K562 (cell line): ENCODE measurements at regions not wholly inside any gene's neighbourhood (a gene's known extent, or its start where the extent isn't known, plus 50 kb on each side); places are given as distances from the start of the nearest gene placed in this dataset.

ENCODE experiments used
- ATAC-seq: fragments of 200-7000 bp; cut with Tn5 transposase; 3 replicates; pipeline ENCODE4 v1.9.1; 2020; ENCODE audit warnings: moderate library complexity
- BruUV-seq: library from RNA; stranded (reverse); fragments of 400-500 nt; replicated peaks from 2 replicates; lab custom pipeline; 2021; lab: Mats Ljungman, UMichigan
- CTCF ChIA-PET: fragments of 300-600 bp; formaldehyde crosslinking; extraction: SDS; loops from one replicate; lab custom pipeline; 2021; ENCODE audit warnings: low intra/inter-chr PET ratio; lab: Yijun Ruan, JAX
- POLR2A ChIA-PET: fragments of 300-600, 350-650 bp; sonication (Branson Sonifier 250); formaldehyde crosslinking; extraction: SDS; loops from one replicate; lab custom pipeline; 2021; ENCODE audit warnings: antibody characterized with exemption, inconsistent platforms; lab: Yijun Ruan, JAX
- DNase-seq, 4 experiments: peaks; one replicate each; pipeline versions ENCODE4 v3.0.0 to v3.0.0-alpha.2; 2011 to 2018; ENCODE audit warnings: low spot score in 3 of 4, mixed read lengths in 3 of 4; ENCODE audit errors: extremely low read depth in 1 of 4
- FAIRE-seq: peaks from 2 replicates; lab custom pipeline; 2011; peaks lifted over from hg19 to GRCh38; lab: Jason Lieb, UNC
- H2AFZ ChIP-seq: 2 replicates; pipeline ENCODE4 v1.6.0; 2011; ENCODE audit warnings: low read depth, low read length, control low read depth, inconsistent platforms
- H3K27ac ChIP-seq: fragments of 200-600 bp; 3 replicates; pipeline ENCODE4 v1.8.0; 2011; ENCODE audit warnings: low read depth, mild to moderate bottlenecking, control low read depth, inconsistent platforms, low read length, moderate library complexity, mixed read lengths; ENCODE audit errors: extremely low read depth
- H3K27me3 ChIP-seq, 2 experiments: fragments of 300-600 bp in 1 of 2; 2 replicates in 1 of 2; 3 replicates in 1 of 2; pipeline versions ENCODE4 v1.6.0 to v1.8.0; 2011; ENCODE audit warnings: inconsistent platforms in 2 of 2, low read length in 2 of 2, mild to moderate bottlenecking in 1 of 2, mixed read lengths in 1 of 2, moderate library complexity in 1 of 2; ENCODE audit not compliant: control insufficient read depth in 2 of 2, insufficient read depth in 2 of 2
- H3K36me3 ChIP-seq: fragments of 300-600 bp; 3 replicates; pipeline ENCODE4 v1.8.0; 2011; ENCODE audit warnings: mild to moderate bottlenecking, low read length, inconsistent platforms; ENCODE audit not compliant: control insufficient read depth, insufficient read depth
- H3K4me1 ChIP-seq, 2 experiments: fragments of 200-600 bp in 1 of 2; replicated peaks in 1 of 2; 2 replicates in 1 of 2; 3 replicates in 1 of 2; pipeline versions ENCODE4 v1.5.1 to v1.8.0; 2011; ENCODE audit warnings: inconsistent platforms in 2 of 2, low read length in 2 of 2, mild to moderate bottlenecking in 1 of 2, mixed read lengths in 1 of 2, moderate library complexity in 1 of 2; ENCODE audit not compliant: control insufficient read depth in 2 of 2, insufficient read depth in 2 of 2
- H3K4me2 ChIP-seq: 2 replicates; pipeline ENCODE4 v1.6.1; 2011; ENCODE audit warnings: low read length, control low read depth, inconsistent platforms, mixed read lengths; ENCODE audit not compliant: insufficient read depth
- H3K4me3 ChIP-seq: fragments of 200-600 bp; sonication (generic), shearing (Covaris generic); 2 replicates; pipeline ENCODE4 v1.5.1; 2016; ENCODE audit warnings: control low read depth, inconsistent platforms
- H3K79me2 ChIP-seq: fragments of 200-600 bp; 3 replicates; pipeline ENCODE4 v1.8.0; 2011; ENCODE audit warnings: low read length, inconsistent platforms; ENCODE audit not compliant: control insufficient read depth, insufficient read depth
- H3K9ac ChIP-seq, 2 experiments: 2 replicates each; pipeline versions ENCODE4 v1.6.0 to v1.6.1; 2011; ENCODE audit warnings: low read depth in 2 of 2, low read length in 2 of 2, control low read depth in 1 of 2, inconsistent platforms in 1 of 2, mild to moderate bottlenecking in 1 of 2, mixed read lengths in 1 of 2; ENCODE audit not compliant: insufficient read depth in 1 of 2
- H3K9me1 ChIP-seq: one replicate; pipeline ENCODE4 v1.6.0; 2011; ENCODE audit warnings: inconsistent platforms, mild to moderate bottlenecking, low read length, moderate library complexity; ENCODE audit not compliant: control insufficient read depth, insufficient read depth
- H3K9me3 ChIP-seq: replicated peaks from 2 replicates; pipeline ENCODE4 v1.5.1; 2011; ENCODE audit warnings: low read depth, low read length, inconsistent platforms; ENCODE audit not compliant: control insufficient read depth, insufficient read depth
- H4K20me1 ChIP-seq: replicated peaks from 2 replicates; pipeline ENCODE4 v1.6.1; 2011; ENCODE audit warnings: low read length, inconsistent platforms, mixed read lengths; ENCODE audit not compliant: control insufficient read depth, insufficient read depth
- ARID1B ChIP-seq: fragments of 450-650 bp; IDR thresholded peaks from 2 replicates; pipeline ENCODE4 v1.6.1; 2016; ENCODE audit warnings: antibody characterized with exemption, mild to moderate bottlenecking, inconsistent platforms
- CEBPB ChIP-seq: fragments of 450-650 bp; IDR thresholded peaks from 2 replicates; pipeline ENCODE4 v1.6.1; 2016; ENCODE audit warnings: missing genetic modification characterization, missing compliant biosample characterization
- ELF2 ChIP-seq: fragments of 250-450 bp; sonication (Bioruptor Pico); IDR thresholded peaks from 2 replicates; pipeline ENCODE4 v1.5.0; 2021; ENCODE audit warnings: mild to moderate bottlenecking
- HNRNPLL ChIP-seq: fragments of 200-400 bp; formaldehyde crosslinking; IDR thresholded peaks from 2 replicates; pipeline ENCODE4 v1.6.1; 2017; ENCODE audit warnings: low read length, low read depth, mild to moderate bottlenecking; ENCODE audit not compliant: poor library complexity, severe bottlenecking
- MYNN ChIP-seq, 2 experiments: sonication (generic); formaldehyde crosslinking in 1 of 2; IDR thresholded peaks; 2 replicates each; pipeline versions ENCODE4 v1.5.0 to v1.6.1; 2016 to 2020; ENCODE audit warnings: antibody characterized with exemption in 1 of 2, missing genetic modification reagents in 1 of 2
- NFYB ChIP-seq: IDR thresholded peaks from 2 replicates; pipeline ENCODE4 v1.6.1; 2011; ENCODE audit warnings: mild to moderate bottlenecking, moderate library complexity; ENCODE audit not compliant: insufficient read length; ENCODE audit errors: extremely low read depth
- STAT5B ChIP-seq: fragments of 250-450 bp; sonication (Bioruptor Pico); IDR thresholded peaks from 2 replicates; pipeline ENCODE4 v1.8.0; 2021; ENCODE audit warnings: mild to moderate bottlenecking, inconsistent platforms
- ZNF134 ChIP-seq: fragments of 250-450 bp; sonication (Bioruptor Pico); conservative IDR thresholded peaks from 2 replicates; pipeline ENCODE4 v1.4.0; 2020
- ZNF24 ChIP-seq: fragments of 450-650 bp; IDR thresholded peaks from 2 replicates; pipeline ENCODE4 v1.6.1; 2016
- ZNF311 ChIP-seq: fragments of 250-450 bp; sonication (Bioruptor Pico); IDR thresholded peaks from 2 replicates; pipeline ENCODE4 v1.4.0; 2020; ENCODE audit warnings: mild to moderate bottlenecking, moderate library complexity
- ZNF507 ChIP-seq: conservative IDR thresholded peaks from 2 replicates; pipeline ENCODE4 v1.6.1; 2017; ENCODE audit warnings: missing genetic modification characterization, missing compliant biosample characterization
- ZNF551 ChIP-seq: fragments of 250-450 bp; sonication (Bioruptor Pico); IDR thresholded peaks from 2 replicates; pipeline ENCODE4 v1.5.0; 2021; ENCODE audit warnings: mild to moderate bottlenecking, moderate library complexity
- WGBS: fragments of 100-300 bp; shearing (Covaris generic); methylation state at CpG from one replicate; pipeline ENCODE4 v1.1.6; 2016; ENCODE audit warnings: low coverage, mixed read lengths; ENCODE audit not compliant: insufficient coverage; ENCODE audit errors: missing lambda C conversion rate; 5-methylcytosine and 5-hydroxymethylcytosine counted together
- in situ Hi-C: fragments of 300-500 bp; cut with MboI; formaldehyde crosslinking; loops from 4 replicates; pipeline ENCODE4 v1.15.0; 2018; ENCODE audit warnings: inconsistent platforms, mixed read lengths
- intact Hi-C: fragments of 100-400 bp; cut with micrococcal nuclease; formaldehyde crosslinking; loops from 2 replicates; pipeline ENCODE4 v1.14.2; 2022
- TF ChIP-seq, protein P1 (sequence below): sonication (generic); formaldehyde crosslinking; IDR thresholded peaks from 2 replicates; pipeline ENCODE4 v1.4.0; 2020; ENCODE audit warnings: mild to moderate bottlenecking, missing genetic modification reagents
- TF ChIP-seq, protein P2 (sequence below), 3 experiments: fragments of 200-800 bp in 1 of 3; sonication (Bioruptor generic) in 1 of 3; sonication (generic) in 1 of 3; formaldehyde crosslinking in 1 of 3; IDR thresholded peaks; 2 replicates each; pipeline versions ENCODE4 v1.6.1 to v1.8.0; 2016 to 2022; ENCODE audit warnings: mild to moderate bottlenecking in 2 of 3, missing compliant biosample characterization in 2 of 3, missing genetic modification characterization in 2 of 3, missing genetic modification reagents in 1 of 3

DNA sequence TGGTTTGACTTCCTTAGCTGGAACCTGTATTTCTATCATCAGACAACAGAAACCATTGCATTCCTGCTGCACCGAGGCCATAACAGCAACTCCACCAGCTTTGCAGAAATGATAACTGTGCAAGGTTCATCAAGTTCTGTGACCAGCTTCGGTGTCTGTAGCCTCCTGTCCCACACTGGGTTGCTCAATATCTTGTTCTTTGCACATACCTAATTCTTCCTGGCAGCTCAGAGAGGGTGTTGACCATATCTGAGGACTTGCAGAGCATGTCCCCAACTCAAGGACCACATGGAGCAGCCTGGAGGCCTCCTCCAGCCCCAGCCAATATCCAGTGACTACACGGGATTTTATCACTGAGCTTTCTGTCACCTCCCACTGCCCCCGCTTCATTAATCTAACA lies 59.3 kb upstream of the SCAF8 start (continued):
- TF ChIP-seq CEBPB (tag): peak; percentile 58
- no peak for TF ChIP-seq ELF2
- peak; percentile 16; the same call in 1 of the 2 replicates for TF ChIP-seq ARID1B
- TF ChIP-seq, all 486 proteins: peak for 5

DNA sequence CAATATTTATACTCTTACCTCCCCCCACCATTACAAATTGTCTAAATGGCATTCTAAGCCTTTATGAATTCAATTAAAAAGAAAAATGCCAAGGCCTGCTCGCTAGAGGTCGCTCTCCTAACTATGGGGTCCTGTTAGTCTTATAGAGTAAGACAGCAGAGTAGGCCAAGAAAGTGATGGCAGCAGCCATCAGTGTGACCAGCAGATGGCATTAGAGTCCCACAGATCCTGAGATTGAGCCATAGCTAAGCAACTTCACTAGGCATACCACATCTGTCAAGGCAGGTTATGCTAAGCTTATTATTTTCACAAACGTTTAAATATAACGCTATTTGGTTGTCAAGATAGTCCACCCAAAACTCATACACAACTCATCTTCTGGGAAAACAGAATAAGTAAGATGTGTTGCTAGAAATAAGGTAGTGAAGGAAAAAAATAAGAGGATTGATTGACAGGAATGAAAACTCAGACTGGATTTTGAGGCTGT lies 57.6 kb upstream of the SCAF8 start:
- Histone ChIP-seq H4K20me1 (no peaks in the 10 kb centered on the region), H3K27me3 (peaks cover 0 to 7% of the 10 kb centered on the region in 2 experiments; a peak in 3 of 5 replicates), H3K36me3 (no peaks in the 10 kb centered on the region), H3K27ac (no peak overlapping the region), H3K4me3 (no peak overlapping the region), H2AFZ (no peak overlapping the region), H3K79me2 (no peaks in the 10 kb centered on the region), H3K9me1 (no peaks in the 10 kb centered on the region), H3K4me2 (no peak overlapping the region), H3K9ac (no peak overlapping the region), H3K9me3 (no peaks in the 10 kb centered on the region), H3K4me1 (no peaks in the 10 kb centered on the region; a peak in 1 of 5 replicates)
- POLR2A ChIA-PET: interaction anchor here (0.6 to 1.5 kb wide), 3 partner anchors 14 to 546 kb away, joined by 3 read pairs; no protein-coding TSS in a partner anchor
- 0% methylated on average over 4 of the region's 4 CpGs for WGBS
- intact Hi-C loops: loop anchor here (1.0 to 5.0 kb wide), 8 partner anchors 57 to 637 kb away; partner anchors contain the start of genes SCAF8 and TFB1M
- no TSS peak for BruUV-seq
- ATAC-seq: peak; percentile 99
- peak; percentile 99 for FAIRE-seq
- peak; percentile 95 to 96 (median 95) for DNase-seq
- CTCF ChIA-PET: interaction anchor here (0.7 to 3.0 kb wide), 12 partner anchors 10 to 573 kb away, joined by 3 to 59 read pairs (median 7); partner anchors contain the start of gene SCAF8
- in situ Hi-C loops: loop anchor here (5.0 to 10.0 kb wide), 3 partner anchors 127 to 521 kb away; no protein-coding TSS in a partner anchor
- TF ChIP-seq STAT5B (CRISPR knock-in tag) (no peak), ZNF507 (tag) (no peak), ZNF24 (0 out of 2 replicates have a peak, but pooled peaks have one; percentile 12), MYNN (IDR thresholded peaks at IDR 0.05) (peak; percentile 59; the same call in 1 of the 2 replicates), MYNN (CRISPR knock-in tag; IDR thresholded peaks at IDR 0.05) (no peak), ZNF551 (CRISPR knock-in tag) (no peak), NFYB (no peak), HNRNPLL (peak; percentile 38), ZNF311 (CRISPR knock-in tag) (no peak), ZNF134 (CRISPR knock-in tag) (no peak)
- TF ChIP-seq, protein P1, sequence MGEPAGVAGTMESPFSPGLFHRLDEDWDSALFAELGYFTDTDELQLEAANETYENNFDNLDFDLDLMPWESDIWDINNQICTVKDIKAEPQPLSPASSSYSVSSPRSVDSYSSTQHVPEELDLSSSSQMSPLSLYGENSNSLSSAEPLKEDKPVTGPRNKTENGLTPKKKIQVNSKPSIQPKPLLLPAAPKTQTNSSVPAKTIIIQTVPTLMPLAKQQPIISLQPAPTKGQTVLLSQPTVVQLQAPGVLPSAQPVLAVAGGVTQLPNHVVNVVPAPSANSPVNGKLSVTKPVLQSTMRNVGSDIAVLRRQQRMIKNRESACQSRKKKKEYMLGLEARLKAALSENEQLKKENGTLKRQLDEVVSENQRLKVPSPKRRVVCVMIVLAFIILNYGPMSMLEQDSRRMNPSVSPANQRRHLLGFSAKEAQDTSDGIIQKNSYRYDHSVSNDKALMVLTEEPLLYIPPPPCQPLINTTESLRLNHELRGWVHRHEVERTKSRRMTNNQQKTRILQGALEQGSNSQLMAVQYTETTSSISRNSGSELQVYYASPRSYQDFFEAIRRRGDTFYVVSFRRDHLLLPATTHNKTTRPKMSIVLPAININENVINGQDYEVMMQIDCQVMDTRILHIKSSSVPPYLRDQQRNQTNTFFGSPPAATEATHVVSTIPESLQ (CRISPR knock-in tag): no peak
- TF ChIP-seq, protein P2, sequence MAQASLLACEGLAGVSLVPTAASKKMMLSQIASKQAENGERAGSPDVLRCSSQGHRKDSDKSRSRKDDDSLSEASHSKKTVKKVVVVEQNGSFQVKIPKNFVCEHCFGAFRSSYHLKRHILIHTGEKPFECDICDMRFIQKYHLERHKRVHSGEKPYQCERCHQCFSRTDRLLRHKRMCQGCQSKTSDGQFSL (CRISPR knock-in tag; IDR thresholded peaks at IDR 0.05): no peak
- TF ChIP-seq, protein P2 (tag; IDR thresholded peaks at IDR 0.05): no peak
